GM12892 (cell line): ENCODE measurements at regions not wholly inside any gene's neighbourhood (a gene's known extent, or its start where the extent isn't known, plus 50 kb on each side); places are given as distances from the start of the nearest gene placed in this dataset.

Experiments used
- POLR2A ChIP-seq: IDR thresholded peaks from 2 replicates; pipeline ENCODE4 v1.6.1; 2011; ENCODE audit warnings: low read depth, low read length, control low read depth
- POLR2AphosphoS5 ChIP-seq: IDR thresholded peaks from 2 replicates; pipeline ENCODE4 v1.6.1; 2011; ENCODE audit warnings: low read depth, low read length, control low read depth

DNA sequence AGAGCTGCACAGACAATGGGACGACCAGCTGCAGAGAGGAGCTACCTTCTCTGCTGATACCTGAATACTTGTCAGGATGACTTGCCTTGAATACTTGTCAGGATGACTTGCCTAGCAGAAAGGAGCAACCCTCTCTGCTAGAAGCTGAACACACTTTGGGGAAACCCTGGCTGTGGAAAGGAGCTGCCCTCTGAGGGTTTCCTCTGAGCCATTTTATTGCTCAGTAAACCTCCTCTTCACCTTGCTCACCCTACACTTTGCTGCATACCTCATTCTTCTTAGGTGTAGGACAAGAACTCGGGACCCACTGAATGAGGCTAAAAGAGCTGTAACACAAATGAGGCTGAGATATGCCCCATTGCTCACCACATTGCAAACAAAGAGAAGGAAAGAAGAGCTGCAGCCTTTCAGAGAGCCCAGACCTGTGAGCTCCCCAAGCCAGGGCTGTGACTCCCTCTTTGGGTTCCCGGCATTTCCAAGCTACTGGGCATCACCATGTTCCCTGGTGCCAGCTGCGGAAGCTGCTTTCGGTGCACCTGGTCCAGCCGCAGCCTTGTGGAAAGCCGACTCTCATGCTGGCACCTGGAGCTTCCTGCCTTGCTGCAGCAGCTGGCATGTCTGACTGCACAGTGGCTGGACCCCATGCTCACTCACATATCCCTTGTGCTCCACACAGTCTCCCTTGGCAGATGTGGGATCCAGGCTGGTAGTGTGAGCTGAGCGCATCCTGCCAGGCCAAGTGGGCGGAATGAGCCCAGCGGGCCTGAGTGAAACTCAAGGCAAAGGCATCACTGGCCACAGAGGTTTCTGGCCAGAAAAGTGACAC is 106.7 kb upstream of the AHI1 start:
- TF ChIP-seq POLR2AphosphoS5 (no peak), POLR2A (no peak)
